Suppressor macrophage treated with lipopolysaccharide for 1 hour (primary cell): ENCODE measurements at regions not wholly inside any gene's neighbourhood (a gene's known extent, or its start where the extent isn't known, plus 50 kb on each side); places are given as distances from the start of the nearest gene placed in this dataset.
A peak's percentile ranks its signal among the peaks of the same experiment; 100 is the strongest.

Experiments used
- DNase-seq, 3 donors: peaks; one replicate each; pipeline ENCODE4 v3.0.0-alpha.2; 2020 to 2022

GRCh38 chr1:218642033-218642948 lies 297.2 kb downstream of the TGFB2 start:
- no peak for DNase-seq

GRCh38 chr1:218643281-218643680 lies 298.1 kb downstream of the TGFB2 start:
- DNase-seq: no peak

GRCh38 chr1:218643926-218644325 lies 298.8 kb downstream of the TGFB2 start:
- DNase-seq: no peak

- no peak for DNase-seq
These were observed 301.2 kb downstream of the TGFB2 start for GRCh38 chr1:218646288-218646687.

- no peak for DNase-seq
These were observed 311.3 kb downstream of the TGFB2 start for GRCh38 chr1:218656301-218657037.

DNA sequence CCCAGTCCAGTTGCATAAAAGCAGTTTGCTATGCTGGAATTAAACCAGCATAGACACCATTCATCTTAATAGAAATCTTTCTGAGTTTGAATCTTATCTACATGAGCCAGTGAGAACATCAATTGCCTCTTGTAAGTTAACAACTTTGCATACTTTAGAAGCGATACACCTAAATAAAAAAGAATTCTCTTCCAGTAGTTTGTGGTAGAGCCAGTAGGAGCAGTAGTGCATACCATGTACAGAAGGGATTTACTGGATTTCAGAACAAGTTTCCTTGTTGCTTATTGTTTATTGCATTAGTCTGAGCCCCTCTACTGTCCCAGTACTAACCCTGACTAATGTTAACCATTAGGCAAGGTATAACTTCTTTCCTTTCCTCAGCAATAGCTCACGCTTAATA lies 313.1 kb downstream of the TGFB2 start:
- DNase-seq: peak in 1 of 3 donors; percentile 15

DNA sequence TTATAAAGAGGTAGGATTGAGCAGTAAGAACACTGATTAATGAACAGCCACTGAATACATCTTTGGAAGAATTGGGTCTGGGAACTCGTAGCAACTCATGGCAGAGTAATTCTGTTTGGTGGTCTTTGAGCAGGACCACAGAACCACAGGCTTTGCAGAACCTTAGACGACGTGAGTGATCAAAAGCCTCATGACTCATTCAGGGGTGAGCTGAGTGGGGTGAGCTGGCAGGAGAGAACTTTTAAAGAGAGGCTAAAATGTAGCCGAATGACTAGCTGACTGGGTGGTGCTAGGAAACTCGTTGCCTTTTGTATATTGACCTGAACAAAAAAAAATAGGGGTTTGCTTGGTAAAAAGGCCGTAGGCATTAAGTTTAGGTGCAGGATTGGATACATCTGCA lies 313.8 kb downstream of the TGFB2 start:
- DNase-seq: peak in 1 of 3 donors; percentile 10

DNA sequence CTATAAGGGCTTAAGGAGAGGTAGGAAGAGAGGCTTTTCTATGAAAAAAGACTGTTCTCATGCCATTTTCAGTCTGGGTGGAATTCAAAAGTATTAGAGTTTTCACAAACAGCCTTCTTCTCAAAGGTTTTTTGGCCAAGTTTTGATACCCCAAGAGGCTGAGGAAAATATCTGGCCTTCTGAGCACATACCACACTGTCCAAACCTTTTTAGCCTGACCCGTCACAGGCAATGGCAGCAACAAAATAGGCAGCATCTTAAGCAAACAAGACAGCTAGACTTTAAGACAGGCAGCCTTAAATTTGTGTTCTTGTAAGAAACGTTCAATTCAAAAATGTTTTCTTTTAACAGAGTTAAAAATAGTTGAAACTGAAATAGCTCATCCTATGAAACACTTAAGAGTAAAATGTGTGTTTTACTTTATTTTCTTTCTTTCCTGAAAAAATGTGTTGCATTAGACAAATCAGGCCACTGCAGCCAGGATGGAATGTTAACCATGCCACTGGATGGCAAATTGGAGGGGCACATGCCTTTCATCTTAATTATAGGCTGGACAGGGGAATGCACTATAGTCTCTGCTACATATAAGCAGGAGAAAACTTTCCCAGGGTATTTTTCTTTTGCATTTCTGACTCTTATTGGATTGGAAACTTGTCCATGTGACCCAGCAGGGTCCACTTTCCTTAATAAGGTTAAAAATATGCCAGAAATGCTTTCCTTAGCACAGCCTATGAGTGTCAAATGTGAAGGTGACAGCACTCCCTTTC lies 315.0 kb downstream of the TGFB2 start:
- DNase-seq: no peak

GRCh38 chr1:218660678-218661053 lies 315.5 kb downstream of the TGFB2 start:
- DNase-seq: no peak

- no peak for DNase-seq
These were observed 316.3 kb downstream of the TGFB2 start for GRCh38 chr1:218661411-218661810.

DNA sequence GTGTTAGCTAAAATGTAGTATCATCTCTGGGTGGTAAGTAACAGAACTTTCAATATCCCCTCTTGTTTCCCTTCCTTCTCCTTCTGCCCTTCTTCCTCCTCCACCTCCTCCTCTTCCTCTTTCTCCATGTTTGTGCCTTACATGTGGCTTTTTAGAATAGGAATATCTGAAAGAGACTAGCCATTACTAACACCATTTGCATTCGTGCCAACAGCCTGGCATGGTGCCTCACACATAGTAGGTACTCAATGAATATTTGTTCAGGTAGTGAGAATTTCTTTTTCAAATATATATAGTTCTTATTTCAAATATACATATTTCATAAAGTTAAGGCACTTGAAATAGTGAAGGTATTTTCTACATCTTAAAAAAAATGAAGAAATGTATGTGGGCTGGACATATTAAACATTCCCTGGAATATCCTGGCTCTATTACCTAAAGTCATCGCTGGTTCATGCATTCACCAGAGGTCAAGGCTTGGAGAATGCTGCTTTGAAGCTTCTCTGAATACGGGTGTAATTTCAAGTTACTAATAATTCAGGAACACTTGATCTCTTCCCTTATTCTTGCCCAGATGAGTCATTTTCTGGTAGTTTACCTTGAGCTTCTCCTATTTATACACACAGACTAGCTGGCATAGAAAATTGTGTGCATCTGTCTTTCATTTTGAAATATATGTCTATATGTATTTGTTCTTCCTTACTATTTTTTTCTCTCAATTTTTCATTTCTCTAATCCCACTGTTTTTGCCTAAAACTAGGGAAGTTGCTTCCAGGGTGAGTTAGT lies 319.4 kb downstream of the TGFB2 start:
- no peak for DNase-seq

- DNase-seq: no peak
These were observed 320.1 kb downstream of the TGFB2 start for GRCh38 chr1:218665221-218665620.

DNA sequence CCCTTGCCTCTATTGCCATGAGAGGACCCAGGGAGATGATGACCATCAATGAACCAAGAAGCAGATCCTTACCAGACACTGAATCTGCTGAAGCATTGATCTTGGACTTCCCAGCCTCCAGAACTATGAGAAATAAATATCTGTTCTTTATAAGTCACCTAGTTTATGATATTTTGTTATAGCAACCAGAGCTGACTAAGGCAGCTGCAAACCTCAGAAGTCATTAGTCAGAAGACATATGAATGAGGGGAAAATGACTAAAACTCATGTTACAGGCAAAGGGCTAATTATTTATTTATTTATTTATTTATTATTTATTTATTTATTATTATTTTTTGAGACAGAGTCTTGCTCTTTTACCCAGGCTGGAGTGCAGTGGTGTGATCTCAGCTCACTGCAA lies 321.1 kb downstream of the TGFB2 start:
- no peak for DNase-seq

GRCh38 chr1:218667781-218668516 lies 322.8 kb downstream of the TGFB2 start:
- DNase-seq: no peak

DNA sequence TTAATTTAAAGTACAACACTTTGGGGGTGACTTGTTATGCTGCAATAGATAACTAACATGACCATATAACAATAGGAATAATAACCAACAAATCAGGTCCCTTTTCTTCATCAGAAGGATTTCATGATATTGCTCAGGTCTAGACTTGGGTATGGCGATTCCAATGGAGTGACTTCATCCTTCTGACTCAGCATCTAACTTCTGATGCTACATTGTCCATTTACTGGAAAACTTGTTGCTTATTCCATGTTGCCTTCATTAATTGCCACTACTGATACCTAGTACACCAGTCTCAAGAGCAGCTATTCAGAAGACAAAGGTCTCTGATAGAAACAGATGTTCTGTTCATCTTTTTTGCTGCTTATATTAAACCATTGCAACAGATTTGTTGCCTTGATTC lies 324.3 kb downstream of the TGFB2 start:
- no peak for DNase-seq

- DNase-seq: no peak
These were observed 325.7 kb downstream of the TGFB2 start for GRCh38 chr1:218670875-218671274.

DNA sequence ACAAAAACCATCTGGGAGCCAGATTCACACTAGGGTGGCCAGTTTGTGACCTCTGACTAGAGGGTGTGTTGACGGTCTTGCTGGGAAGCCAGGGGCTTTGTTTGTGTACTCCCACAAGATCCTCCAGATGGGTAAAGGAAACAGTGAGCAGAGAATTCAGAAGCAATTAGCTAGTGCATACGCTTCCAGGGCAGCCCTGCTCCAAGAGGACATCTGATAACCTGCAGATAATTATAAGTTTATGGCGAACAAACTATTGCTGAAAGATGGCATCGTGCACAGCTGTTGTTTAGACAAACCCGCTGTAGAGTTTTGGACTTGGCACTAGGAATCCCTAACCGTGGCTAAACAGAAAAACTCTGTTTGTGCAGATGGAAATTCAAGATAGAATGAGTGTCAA lies 326.4 kb downstream of the TGFB2 start:
- no peak for DNase-seq

DNA sequence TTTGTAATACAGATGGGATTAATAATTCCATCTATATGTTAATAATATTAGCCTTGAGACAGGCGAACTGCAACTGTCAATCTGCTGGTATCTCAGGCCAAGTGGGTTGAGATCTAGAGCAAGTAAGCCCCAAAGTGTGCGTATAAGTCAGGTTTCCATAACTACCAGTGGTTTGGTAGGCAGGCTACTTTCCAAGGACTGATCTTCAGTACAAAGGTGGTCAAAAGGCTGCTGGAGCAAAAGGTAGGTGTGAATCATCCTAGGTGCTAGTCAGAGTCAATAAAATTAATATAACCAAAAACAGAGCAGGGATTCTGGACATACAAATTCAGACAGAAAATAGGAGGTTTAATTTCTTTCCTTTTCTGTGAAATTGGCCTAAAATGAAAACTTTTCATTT lies 328.0 kb downstream of the TGFB2 start:
- DNase-seq: no peak

GRCh38 chr1:218674280-218674773 lies 329.2 kb downstream of the TGFB2 start:
- DNase-seq: peak; percentile 43 to 53 (median 50)

DNA sequence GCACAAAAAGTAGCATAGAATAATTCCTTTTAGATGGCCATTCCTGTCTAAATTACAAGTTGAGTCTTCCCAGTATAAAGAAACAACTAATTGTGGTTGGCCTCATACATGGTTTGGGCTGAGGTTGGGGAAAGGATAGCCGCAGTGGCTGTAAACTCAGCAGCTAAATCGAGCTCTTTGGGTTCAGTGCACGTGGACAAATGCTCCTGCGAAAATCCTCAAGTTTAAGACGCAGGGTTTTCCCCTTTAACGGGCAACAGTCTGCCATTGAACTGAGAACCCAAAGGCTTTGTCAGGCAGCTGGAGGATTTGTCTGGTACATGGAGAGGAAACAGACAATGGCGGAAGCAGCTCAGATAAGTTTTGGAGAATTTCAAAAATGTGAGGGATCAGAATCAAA lies 331.9 kb downstream of the TGFB2 start:
- no peak for DNase-seq

GRCh38 chr1:218679391-218679790 lies 334.3 kb downstream of the TGFB2 start:
- DNase-seq: no peak
